ENCODE measurements at regions not wholly inside any gene's neighbourhood (a gene's known extent, or its start where the extent isn't known, plus 50 kb on each side); places are given as distances from the start of the nearest gene placed in this dataset.

- no peak for DNase-seq (ENCODE audit: low read depth in 1 of 2, low spot score in 1 of 2)
These were observed 297.7 kb downstream of the PARP8 start for GRCh38 chr5:50963971-50964745.

DNA sequence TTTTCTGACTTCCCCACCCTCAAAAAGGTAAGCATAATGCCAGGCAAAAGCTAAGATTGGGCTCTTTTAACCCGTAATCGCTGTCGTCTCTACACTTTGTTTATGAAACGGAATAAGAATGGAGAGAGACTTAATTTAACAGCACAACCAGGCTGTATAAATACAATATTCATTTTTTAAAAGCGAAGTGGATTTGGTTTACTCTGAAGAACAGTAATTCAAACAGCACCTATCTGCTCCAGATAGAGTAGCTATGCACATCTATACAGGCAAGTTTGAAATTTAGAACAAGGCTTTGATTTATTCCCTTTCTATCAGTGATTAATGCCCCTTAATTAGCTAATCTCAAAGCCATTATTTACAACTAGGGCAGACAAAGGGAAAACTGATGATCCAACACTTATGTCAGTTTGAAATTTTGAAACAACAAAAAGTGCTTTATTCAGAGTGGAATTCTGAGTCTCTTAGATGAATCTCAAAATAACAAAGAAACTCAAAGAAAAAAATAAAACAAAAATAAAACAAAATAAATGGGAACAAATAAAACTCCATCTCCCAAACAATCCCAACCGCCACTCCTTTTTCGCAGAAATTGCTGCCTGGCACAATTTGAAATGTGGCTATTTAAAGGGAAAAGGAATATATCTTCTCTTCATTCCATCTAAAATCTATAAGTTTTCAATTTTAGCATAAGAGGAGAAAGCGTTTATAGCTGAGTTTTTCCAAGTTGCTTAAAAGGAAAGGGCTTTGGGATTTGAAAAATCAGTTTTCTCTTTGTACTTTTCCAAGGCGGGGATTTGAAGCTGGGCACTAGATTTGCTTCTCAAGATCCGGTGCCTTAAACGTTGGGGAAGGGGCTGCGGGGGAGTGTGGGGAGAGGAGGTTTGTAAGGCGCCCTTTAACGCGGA, 298.6 kb downstream of the PARP8 start:
- no peak for DNase-seq (ENCODE audit: low read depth in 1 of 2, low spot score in 1 of 2)

DNA sequence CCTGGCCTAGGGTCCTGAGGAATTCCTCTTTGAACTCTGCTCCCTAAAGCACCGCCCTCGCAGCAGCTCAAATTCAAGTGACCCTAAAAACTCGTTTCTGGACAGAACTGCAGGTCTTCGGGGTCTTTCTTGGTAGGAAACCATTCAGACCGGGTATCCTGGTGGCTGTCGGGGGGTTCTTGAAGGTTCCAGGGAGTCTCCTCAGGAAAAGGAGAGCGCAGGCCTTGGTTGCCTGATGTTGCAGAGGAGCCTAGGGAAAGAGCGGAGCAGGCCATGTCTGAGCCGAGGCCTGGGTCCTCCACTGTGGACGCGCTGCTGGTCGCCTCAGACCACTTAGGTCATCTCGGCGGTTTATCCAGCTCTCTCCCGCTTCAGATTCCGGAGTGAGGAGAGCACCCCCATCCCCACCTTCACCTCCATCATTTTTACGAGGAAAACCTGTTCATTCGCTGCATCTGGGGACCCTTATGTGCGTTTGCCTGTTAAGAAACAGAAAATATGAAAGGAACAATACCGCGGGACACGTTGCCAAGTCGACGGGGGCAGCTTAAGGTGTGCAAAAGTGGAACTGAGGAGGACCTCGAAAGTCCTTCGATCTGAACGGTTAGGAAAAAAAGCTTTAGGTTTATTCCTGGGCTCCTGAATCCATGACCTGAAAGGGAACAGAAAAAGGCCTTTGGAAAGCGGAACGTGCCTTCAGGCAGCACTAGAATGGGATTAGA, 299.4 kb downstream of the PARP8 start:
- DNase-seq (ENCODE audit: low read depth in 1 of 2, low spot score in 1 of 2) = no peak

DNA sequence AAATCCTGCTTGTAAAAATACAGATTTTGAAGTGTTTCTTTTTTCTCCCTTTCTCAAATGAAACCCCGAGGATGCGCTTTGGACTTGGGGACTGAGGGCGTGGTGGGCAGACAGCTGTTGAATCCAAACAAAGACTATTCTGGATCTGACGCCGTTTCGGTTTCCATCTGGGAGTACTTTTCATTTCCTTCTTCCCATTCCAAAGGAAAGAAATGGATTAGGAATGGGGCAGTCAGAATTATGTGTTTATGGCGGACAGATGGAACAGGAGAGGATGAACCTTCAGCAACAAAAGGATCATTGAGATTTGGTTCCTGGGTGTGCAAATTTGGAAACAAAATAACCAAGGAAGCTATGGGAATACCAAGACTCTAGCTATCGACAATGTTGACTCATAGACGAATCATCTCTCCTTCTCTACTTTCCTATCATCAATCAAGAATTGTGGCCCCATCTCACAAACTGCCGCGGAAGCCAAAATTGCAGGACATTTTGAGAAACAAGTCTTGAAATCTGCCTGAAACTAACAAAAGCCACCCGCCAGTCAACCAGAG, 300.6 kb downstream of the PARP8 start:
- DNase-seq (ENCODE audit: low read depth in 1 of 2, low spot score in 1 of 2) = no peak

- DNase-seq (ENCODE audit: low read depth in 1 of 2, low spot score in 1 of 2) = no peak
These were observed 301.3 kb downstream of the PARP8 start for GRCh38 chr5:50967563-50968355.

DNA sequence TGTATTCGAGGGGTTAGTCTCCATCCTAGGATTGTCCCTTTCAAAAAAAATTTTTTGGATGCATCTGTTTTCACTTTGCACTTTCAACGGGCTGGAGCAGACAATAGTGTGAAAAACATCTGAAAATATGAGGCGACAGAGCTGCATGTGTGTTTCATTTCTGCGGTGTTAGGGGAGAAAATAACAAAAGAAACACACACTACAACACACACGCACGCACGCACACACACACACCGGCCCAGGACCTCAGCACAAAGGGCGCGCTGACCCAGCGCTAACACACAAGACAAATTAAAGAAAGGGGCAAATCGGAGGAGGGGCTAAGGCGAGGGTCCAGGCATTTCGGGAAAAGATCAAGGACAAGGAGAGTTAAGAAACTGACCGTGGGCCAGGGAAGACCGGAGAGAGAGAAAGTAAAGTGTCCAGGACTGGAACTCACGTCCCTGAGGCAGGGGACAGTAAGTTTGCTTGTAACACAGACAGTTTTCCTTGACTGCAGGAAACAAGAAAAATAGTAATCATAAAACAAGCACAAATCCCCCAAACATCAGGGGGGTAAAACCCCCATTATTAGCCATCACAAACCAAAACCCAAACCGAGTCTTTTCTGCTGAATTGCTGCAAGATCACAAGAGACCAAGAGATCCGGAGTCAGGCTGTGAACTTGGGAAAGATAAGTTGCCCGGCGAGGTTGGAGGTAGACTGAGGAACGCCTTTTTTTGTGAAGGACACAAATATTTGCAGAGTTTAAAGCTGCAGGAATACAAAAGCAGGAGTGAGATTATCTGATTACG, 302.1 kb downstream of the PARP8 start:
- DNase-seq (ENCODE audit: low read depth in 1 of 2, low spot score in 1 of 2) = no peak

DNA sequence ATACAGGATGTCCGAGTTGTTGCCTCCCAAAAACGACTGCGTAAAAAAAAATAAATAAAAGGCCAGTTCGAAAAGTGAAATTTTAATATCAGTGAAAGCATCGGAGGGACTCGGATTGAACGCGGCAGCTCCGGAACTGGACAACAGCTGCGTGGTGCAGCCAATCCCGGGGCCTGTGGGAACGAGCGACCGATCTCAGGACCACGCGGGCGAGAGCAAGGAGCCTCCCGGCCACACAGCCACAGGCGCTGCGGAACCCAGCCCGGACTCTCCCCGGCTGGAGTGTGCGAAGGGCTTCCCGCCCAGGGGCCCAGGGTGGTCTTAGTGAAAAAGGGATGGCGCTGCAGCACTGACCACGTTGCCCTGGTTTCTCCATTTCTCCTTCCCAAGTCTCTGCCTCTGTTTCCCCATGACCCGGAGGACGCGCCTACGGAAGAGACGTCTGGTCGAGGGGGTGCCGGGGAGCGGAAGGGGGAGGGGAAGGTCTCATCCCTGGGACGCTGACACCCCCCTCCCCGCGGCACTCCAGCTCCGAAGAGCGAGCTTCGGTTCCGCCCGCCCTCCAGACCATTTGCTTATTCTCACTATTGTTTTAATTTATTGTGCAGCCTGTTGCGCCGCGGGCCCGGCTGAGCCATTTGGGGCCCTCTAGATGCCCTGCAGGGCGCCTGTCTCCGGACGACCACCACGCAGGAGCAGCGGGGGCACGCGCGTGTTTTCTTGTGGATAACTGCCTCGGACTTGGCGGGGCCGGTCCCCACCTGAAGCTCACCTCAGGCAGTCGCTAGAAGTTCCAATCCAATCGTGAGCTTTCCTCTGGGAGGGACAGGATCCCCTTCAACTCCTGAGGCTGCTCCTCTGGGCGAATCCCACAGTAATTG, 303.0 kb downstream of the PARP8 start:
- no peak for DNase-seq (ENCODE audit: low read depth in 1 of 2, low spot score in 1 of 2)

DNA sequence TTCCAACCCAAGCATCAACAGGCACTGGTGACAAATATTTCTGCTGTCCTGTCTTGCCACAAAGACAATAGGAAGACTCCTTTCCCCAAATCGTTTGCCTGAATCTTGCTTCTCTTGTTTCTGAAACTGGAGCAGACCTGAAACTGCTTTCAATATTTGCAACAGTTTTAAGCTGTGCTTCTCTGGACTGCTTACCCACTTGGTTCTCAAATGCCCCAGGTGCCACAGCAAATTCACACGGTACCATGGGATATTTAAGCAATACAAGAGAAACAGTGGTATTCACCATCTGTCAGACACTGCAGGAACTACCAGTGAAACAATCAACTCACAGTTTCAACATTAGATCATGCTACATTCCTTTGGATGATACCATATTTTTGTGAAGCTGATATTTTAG, 309.4 kb downstream of the PARP8 start:
- no peak for DNase-seq (ENCODE audit: low read depth in 1 of 2, low spot score in 1 of 2)

GRCh38 chr5:50978924-50979323, 312.5 kb downstream of the PARP8 start:
- no peak for DNase-seq (ENCODE audit: low read depth in 1 of 2, low spot score in 1 of 2)

GRCh38 chr5:50984640-50985039, 318.2 kb downstream of the PARP8 start:
- no peak for DNase-seq (ENCODE audit: low read depth in 1 of 2, low spot score in 1 of 2)

- no peak for DNase-seq (ENCODE audit: low read depth in 1 of 2, low spot score in 1 of 2)
These were observed 324.0 kb downstream of the PARP8 start for GRCh38 chr5:50990296-50990924.

DNA sequence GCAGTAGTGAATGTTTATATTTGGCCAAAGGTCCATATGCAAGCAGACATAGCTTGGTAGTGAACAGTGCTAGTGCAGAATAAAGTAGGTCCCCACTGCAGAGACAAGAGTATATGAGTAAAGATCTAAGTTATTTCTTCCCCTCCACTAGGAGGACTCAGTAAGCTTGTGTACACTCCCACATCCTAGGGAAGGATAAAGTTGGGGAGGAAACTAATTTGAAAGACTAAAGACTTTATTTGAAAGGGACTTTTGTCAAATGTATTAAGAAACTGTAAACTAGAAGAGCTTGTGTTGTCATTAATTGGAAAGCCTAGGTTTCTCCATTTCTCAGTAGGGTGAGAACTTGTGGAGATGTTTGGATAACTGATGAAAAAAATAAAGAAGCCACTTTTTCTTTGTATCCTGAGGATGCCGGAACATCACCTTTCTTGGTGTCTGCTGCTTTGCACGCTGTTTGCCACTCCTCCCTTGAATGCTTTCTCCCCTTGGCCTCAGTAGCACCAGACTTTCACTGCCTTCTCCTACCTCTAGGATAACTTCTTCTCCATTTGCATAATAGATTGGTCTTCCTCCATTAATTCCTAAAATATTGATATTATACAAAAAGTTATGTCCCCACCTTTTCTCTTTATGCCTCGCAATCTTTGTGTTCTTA, 329.0 kb downstream of the PARP8 start:
- DNase-seq (ENCODE audit: low read depth in 1 of 2, low spot score in 1 of 2) = no peak

- DNase-seq (ENCODE audit: low read depth in 1 of 2, low spot score in 1 of 2) = no peak
These were observed 334.9 kb downstream of the PARP8 start for GRCh38 chr5:51001227-51001923.

GRCh38 chr5:51002368-51002767, 335.9 kb downstream of the PARP8 start:
- DNase-seq (ENCODE audit: low read depth in 1 of 2, low spot score in 1 of 2) = no peak

- DNase-seq (ENCODE audit: low read depth in 1 of 2, low spot score in 1 of 2) = no peak
These were observed 346.6 kb downstream of the PARP8 start for GRCh38 chr5:51013036-51013435.

GRCh38 chr5:51018423-51018822, 352.0 kb downstream of the PARP8 start:
- DNase-seq (ENCODE audit: low read depth in 1 of 2, low spot score in 1 of 2) = no peak

DNA sequence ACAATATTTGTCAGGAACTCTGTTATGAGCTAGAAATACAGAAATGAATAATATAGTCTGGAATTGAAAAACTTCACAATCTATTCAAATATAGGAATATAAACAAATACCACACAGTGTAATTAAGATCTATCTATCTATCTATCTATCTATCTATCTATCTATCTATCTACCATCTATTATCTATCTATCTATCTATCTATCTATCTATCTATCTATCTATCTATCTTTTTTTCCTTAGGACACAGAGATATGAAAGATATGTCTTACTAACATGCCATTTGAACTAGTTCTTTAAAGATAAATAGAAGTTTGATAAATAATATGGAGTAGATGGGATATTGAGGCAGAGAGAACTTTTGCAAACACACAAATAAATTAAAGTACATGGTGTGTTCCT, 357.8 kb downstream of the PARP8 start:
- DNase-seq (ENCODE audit: low read depth in 1 of 2, low spot score in 1 of 2) = no peak

Data from activated T-helper 1 cell treated with anti-CD3 and anti-CD28 coated beads, Interleukin-2, amount 50 U/mL, for 16 hours (primary cell).